GM23338 (cell line): ENCODE measurements at regions not wholly inside any gene's neighbourhood (a gene's known extent, or its start where the extent isn't known, plus 50 kb on each side); places are given as distances from the start of the nearest gene placed in this dataset.
"Not testable (repeated sequence)": the region's sequence is repeated elsewhere in the genome, so short reads cannot be mapped to it uniquely, and the experiment has no call there.

ENCODE experiments used
- ATAC-seq: fragments of 200-7000 bp; cut with Tn5 transposase; 3 replicates; pipeline ENCODE4 v1.9.1; 2020
- DNase-seq: peaks from one replicate; pipeline ENCODE4 v3.0.0-alpha.2; 2015; ENCODE audit warnings: low spot score
- H2AFZ ChIP-seq: fragments of 200-600 bp; sonication (generic); 2 replicates; pipeline ENCODE4 v1.8.0; 2016; ENCODE audit warnings: antibody characterized with exemption, mild to moderate bottlenecking, moderate library complexity
- H3F3A ChIP-seq: fragments of 200-600 bp; sonication (generic); replicated peaks from 2 replicates; pipeline ENCODE4 v1.8.0; 2017; ENCODE audit warnings: antibody characterized with exemption, mixed run types, low read depth
- H3K27ac ChIP-seq: fragments of 200-600 bp; sonication (generic); 2 replicates; pipeline ENCODE4 v1.6.1; 2016; ENCODE audit warnings: low read depth
- H3K27me3 ChIP-seq: fragments of 200-600 bp; sonication (generic); 2 replicates; pipeline ENCODE4 v1.8.0; 2016; ENCODE audit warnings: mild to moderate bottlenecking, mixed run types, moderate library complexity; ENCODE audit not compliant: insufficient read depth
- H3K36me3 ChIP-seq: fragments of 200-600 bp; sonication (generic); 2 replicates; pipeline ENCODE4 v1.8.0; 2016; ENCODE audit warnings: mild to moderate bottlenecking; ENCODE audit not compliant: insufficient read depth
- H3K4me1 ChIP-seq: fragments of 200-600 bp; sonication (generic); 2 replicates; pipeline ENCODE4 v1.8.0; 2016; ENCODE audit warnings: mild to moderate bottlenecking, moderate library complexity; ENCODE audit not compliant: insufficient read depth
- H3K4me2 ChIP-seq: fragments of 200-600 bp; sonication (generic); 2 replicates; pipeline ENCODE4 v1.7.1; 2017; ENCODE audit warnings: mixed run types
- H3K4me3 ChIP-seq: fragments of 200-600 bp; sonication (generic); 2 replicates; pipeline ENCODE4 v1.6.1; 2016; ENCODE audit warnings: mixed run types
- H3K79me2 ChIP-seq: fragments of 200-600 bp; sonication (generic); replicated peaks from 2 replicates; pipeline ENCODE4 v1.8.0; 2017; ENCODE audit warnings: mild to moderate bottlenecking; ENCODE audit not compliant: insufficient read depth
- H3K9me2 ChIP-seq: fragments of 200-600 bp; sonication (generic); 2 replicates; pipeline ENCODE4 v1.8.0; 2017; ENCODE audit not compliant: insufficient read depth
- H4K20me1 ChIP-seq: fragments of 200-600 bp; sonication (generic); replicated peaks from 2 replicates; pipeline ENCODE4 v1.8.0; 2017; ENCODE audit warnings: mild to moderate bottlenecking; ENCODE audit not compliant: insufficient read depth
- H3K27ac Mint-ChIP-seq: 2 replicates; pipeline ENCODE4 v1.8.0; 2020; ENCODE audit warnings: inconsistent platforms, mild to moderate bottlenecking, moderate library complexity, mixed read lengths
- H3K27me3 Mint-ChIP-seq: 3 replicates; pipeline ENCODE4 v1.8.0; 2022; ENCODE audit warnings: low read depth, mild to moderate bottlenecking, moderate library complexity, mixed read lengths, inconsistent platforms; ENCODE audit not compliant: insufficient read depth, poor library complexity
- H3K36me3 Mint-ChIP-seq: 3 replicates; pipeline ENCODE4 v1.8.0; 2021; ENCODE audit warnings: low read depth, mild to moderate bottlenecking, inconsistent platforms, moderate library complexity, mixed read lengths
- H3K4me1 Mint-ChIP-seq: 3 replicates; pipeline ENCODE4 v1.8.0; 2020; ENCODE audit warnings: mild to moderate bottlenecking, inconsistent platforms, mixed read lengths
- H3K4me3 Mint-ChIP-seq: 3 replicates; pipeline ENCODE4 v1.8.0; 2021; ENCODE audit warnings: moderate library complexity, mild to moderate bottlenecking, inconsistent platforms, mixed read lengths
- H3K9me3 Mint-ChIP-seq: 3 replicates; pipeline ENCODE4 v1.8.0; 2020; ENCODE audit warnings: moderate library complexity, mild to moderate bottlenecking, inconsistent platforms, mixed read lengths

DNA sequence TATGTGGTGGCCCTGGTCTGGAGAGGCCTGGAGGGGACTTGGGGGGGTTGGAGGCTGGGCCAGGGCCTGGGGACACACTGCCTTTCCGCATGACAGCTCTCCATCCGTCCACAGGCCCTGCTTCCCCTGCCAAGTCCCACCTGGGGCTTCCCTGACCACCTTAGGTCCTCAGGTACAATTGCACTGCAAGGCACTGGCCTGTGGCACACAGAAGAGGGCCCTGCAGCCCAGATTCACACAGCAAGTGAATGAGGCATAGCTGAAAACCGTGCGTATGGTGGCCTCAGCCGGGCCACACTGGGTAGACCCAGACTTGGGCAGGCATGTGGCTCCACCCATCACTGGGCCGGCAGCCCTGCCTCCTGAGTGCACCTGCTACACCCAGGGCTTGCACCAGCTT lies 114.2 kb downstream of the TNFRSF13B start:
- H3K27me3 Mint-ChIP-seq: peaks cover 10% of the 10 kb centered on the region
- H3K79me2 ChIP-seq, H3K9me2 ChIP-seq, H3K27ac Mint-ChIP-seq, H3F3A ChIP-seq, ATAC-seq, H3K27me3 ChIP-seq, H3K4me3 ChIP-seq, H2AFZ ChIP-seq, H3K4me2 ChIP-seq, H3K27ac ChIP-seq, H3K4me3 Mint-ChIP-seq, H3K4me1 Mint-ChIP-seq, H3K36me3 ChIP-seq, H4K20me1 ChIP-seq, H3K9me3 Mint-ChIP-seq, DNase-seq, H3K36me3 Mint-ChIP-seq, H3K4me1 ChIP-seq: not testable (repeated sequence)

DNA sequence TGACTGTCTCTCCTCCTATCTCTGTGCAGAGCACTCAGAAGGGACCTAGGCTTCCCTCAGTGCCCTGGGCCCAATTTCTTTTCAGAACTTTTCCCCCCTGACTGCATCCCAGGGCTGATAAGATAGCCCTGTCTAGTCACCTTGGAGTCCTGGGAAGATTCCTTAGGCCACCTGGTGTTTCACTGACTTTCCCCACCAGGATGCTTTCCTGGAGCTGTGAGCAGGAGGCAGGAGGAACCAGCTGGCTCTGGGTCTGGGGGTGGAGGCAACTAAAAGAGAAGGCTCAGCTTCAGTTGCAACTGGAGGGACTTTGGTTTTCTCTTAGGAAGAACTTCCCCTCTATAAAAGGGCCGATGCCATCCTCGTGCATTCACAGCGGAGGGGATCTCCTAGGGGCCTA lies 115.1 kb downstream of the TNFRSF13B start:
- not testable (repeated sequence) for H3K9me2 ChIP-seq, H3K36me3 ChIP-seq, H3K36me3 Mint-ChIP-seq, H3K4me1 ChIP-seq, ATAC-seq, H3K27ac Mint-ChIP-seq, H3K4me3 Mint-ChIP-seq, H3K4me2 ChIP-seq, DNase-seq, H3K4me3 ChIP-seq, H3K4me1 Mint-ChIP-seq, H3K27ac ChIP-seq, H4K20me1 ChIP-seq, H3K27me3 ChIP-seq, H2AFZ ChIP-seq, H3K9me3 Mint-ChIP-seq, H3F3A ChIP-seq, H3K79me2 ChIP-seq
- peaks cover 10% of the 10 kb centered on the region for H3K27me3 Mint-ChIP-seq

DNA sequence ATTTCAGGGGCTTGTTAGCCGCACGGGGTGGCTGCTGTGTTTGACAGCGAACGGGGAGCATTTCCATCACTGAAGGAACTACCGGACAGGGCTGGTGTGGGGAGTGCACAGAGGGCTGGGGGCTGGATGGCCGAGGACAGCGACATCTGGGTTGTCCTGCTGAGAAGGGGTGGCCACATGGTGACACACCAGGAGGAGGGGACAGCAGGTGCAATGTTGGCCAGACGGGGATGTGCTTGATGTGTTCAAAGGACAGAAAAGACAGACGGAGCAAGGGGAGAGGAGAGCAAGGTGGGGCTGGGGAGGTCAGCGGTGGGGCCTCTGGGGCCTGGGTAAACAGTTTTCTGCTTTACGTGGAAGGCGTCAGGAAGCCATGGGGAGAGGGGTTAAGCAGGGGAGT lies 115.7 kb downstream of the TNFRSF13B start:
- not testable (repeated sequence) for H3K4me3 ChIP-seq, H3K4me1 Mint-ChIP-seq, ATAC-seq, H3K27me3 ChIP-seq, H3K4me3 Mint-ChIP-seq, H3K4me1 ChIP-seq, H3K36me3 Mint-ChIP-seq, H3K79me2 ChIP-seq, H3K27ac Mint-ChIP-seq, DNase-seq, H3K9me3 Mint-ChIP-seq, H3F3A ChIP-seq, H3K9me2 ChIP-seq, H3K27ac ChIP-seq, H3K36me3 ChIP-seq, H3K4me2 ChIP-seq, H2AFZ ChIP-seq, H4K20me1 ChIP-seq
- peaks cover 10% of the 10 kb centered on the region for H3K27me3 Mint-ChIP-seq

DNA sequence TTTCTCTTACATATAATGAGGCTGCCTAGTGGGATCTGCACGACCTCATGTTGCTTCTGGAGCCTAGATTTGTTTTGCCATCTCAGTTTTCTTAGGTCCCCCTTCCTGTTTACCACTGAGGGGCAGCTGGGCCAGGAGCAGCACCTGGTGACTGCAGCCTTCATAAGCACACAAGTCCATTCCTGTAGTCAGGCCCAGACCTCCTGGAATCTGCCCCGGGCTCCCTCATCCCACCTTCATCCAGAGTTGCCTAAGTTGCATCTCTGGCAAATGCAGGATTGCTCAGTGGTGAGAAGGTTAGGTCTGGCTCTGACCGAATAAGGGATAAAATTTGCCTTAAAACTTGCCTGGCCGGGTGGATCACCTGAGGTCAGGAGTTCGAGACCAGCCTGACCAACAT lies 117.3 kb downstream of the TNFRSF13B start:
- not testable (repeated sequence) for H3K36me3 Mint-ChIP-seq, H3K27me3 ChIP-seq, DNase-seq, H3K4me2 ChIP-seq, H4K20me1 ChIP-seq, H3K4me1 ChIP-seq, H3K4me1 Mint-ChIP-seq, H3K27ac ChIP-seq, ATAC-seq, H3K4me3 ChIP-seq, H2AFZ ChIP-seq, H3K27me3 Mint-ChIP-seq, H3K27ac Mint-ChIP-seq, H3F3A ChIP-seq, H3K36me3 ChIP-seq, H3K4me3 Mint-ChIP-seq, H3K9me3 Mint-ChIP-seq, H3K79me2 ChIP-seq, H3K9me2 ChIP-seq
